Hepatocyte (in vitro differentiated cells): ENCODE measurements at regions not wholly inside any gene's neighbourhood (a gene's known extent, or its start where the extent isn't known, plus 50 kb on each side); places are given as distances from the start of the nearest gene placed in this dataset.

Experiments
- EZH2 ChIP-seq: fragments of 200-600 bp; sonication (generic); IDR thresholded peaks from 2 replicates; pipeline ENCODE4 v1.6.1; 2016; ENCODE audit warnings: antibody characterized with exemption, mild to moderate bottlenecking, borderline replicate concordance
- EZH2phosphoT487 ChIP-seq: fragments of 200-600 bp; sonication (generic); IDR thresholded peaks from one replicate; pipeline ENCODE4 v1.6.1; 2018; ENCODE audit warnings: antibody characterized with exemption, mild to moderate bottlenecking, low read depth, moderate library complexity; ENCODE audit not compliant: unreplicated experiment, severe bottlenecking
- TF ChIP-seq, protein P1 (sequence below): fragments of 200-600 bp; sonication (generic); IDR thresholded peaks from 2 replicates; pipeline ENCODE4 v1.5.1; 2016; ENCODE audit warnings: antibody characterized with exemption, mild to moderate bottlenecking; ENCODE audit not compliant: poor library complexity

DNA sequence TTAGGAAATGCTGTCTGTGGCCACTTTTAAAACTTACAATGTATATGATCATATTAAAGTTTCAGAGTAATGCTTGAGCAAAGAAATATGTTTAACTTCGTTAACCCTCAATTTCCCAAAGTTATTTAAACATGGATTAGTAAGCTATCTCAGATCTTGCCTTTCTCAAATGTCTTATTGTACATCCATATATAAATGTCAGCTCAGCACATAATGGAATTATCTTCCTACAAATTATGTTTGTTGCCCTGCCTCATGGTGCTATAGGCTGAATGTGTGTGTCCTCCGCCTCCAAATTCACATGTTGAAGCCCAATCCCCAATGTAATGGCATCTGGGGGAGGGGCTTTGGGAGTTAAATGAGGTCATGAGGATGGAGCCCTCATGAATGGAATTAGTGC, 200.3 kb downstream of the MINAR1 start:
- TF ChIP-seq, protein P1, sequence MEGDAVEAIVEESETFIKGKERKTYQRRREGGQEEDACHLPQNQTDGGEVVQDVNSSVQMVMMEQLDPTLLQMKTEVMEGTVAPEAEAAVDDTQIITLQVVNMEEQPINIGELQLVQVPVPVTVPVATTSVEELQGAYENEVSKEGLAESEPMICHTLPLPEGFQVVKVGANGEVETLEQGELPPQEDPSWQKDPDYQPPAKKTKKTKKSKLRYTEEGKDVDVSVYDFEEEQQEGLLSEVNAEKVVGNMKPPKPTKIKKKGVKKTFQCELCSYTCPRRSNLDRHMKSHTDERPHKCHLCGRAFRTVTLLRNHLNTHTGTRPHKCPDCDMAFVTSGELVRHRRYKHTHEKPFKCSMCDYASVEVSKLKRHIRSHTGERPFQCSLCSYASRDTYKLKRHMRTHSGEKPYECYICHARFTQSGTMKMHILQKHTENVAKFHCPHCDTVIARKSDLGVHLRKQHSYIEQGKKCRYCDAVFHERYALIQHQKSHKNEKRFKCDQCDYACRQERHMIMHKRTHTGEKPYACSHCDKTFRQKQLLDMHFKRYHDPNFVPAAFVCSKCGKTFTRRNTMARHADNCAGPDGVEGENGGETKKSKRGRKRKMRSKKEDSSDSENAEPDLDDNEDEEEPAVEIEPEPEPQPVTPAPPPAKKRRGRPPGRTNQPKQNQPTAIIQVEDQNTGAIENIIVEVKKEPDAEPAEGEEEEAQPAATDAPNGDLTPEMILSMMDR, result no peak
- no peak for TF ChIP-seq EZH2phosphoT487
- no peak for TF ChIP-seq EZH2
